Activated T-cell treated with anti-CD3 and anti-CD28 coated beads for 24 hours (primary cell): ENCODE measurements at regions not wholly inside any gene's neighbourhood (a gene's known extent, or its start where the extent isn't known, plus 50 kb on each side); places are given as distances from the start of the nearest gene placed in this dataset.
"Not testable (repeated sequence)": the region's sequence is repeated elsewhere in the genome, so short reads cannot be mapped to it uniquely, and the experiment has no call there.

ENCODE experiments used
- DNase-seq: peaks from one replicate; pipeline ENCODE4 v3.0.0-alpha.2; 2020; ENCODE audit warnings: low read depth

- no peak for DNase-seq
Observed at GRCh38 chr7:156383526-156383925, 257.0 kb upstream of the RNF32 start.

GRCh38 chr7:156380261-156380660 is 260.3 kb upstream of the RNF32 start:
- DNase-seq: no peak

GRCh38 chr7:156379324-156380070 is 261.1 kb upstream of the RNF32 start:
- DNase-seq: no peak

- DNase-seq: no peak
Observed at GRCh38 chr7:156378806-156379205, 261.8 kb upstream of the RNF32 start.

- no peak for DNase-seq
Observed at GRCh38 chr7:156376317-156376716, 264.3 kb upstream of the RNF32 start.

GRCh38 chr7:156374335-156374734 is 266.2 kb upstream of the RNF32 start:
- DNase-seq: no peak

- not testable (repeated sequence) for DNase-seq
Observed at GRCh38 chr7:156369929-156370328, 270.6 kb upstream of the RNF32 start.

GRCh38 chr7:156368053-156368843 is 272.3 kb upstream of the RNF32 start:
- no peak for DNase-seq

- DNase-seq: no peak
Observed at GRCh38 chr7:156363751-156364150, 276.8 kb upstream of the RNF32 start.

GRCh38 chr7:156360835-156361234 is 279.7 kb upstream of the RNF32 start:
- no peak for DNase-seq

GRCh38 chr7:156356551-156356950 is 284.0 kb upstream of the RNF32 start:
- DNase-seq: no peak

GRCh38 chr7:156353352-156353751 is 287.2 kb upstream of the RNF32 start:
- DNase-seq: no peak

GRCh38 chr7:156347703-156348248 is 292.8 kb upstream of the RNF32 start:
- DNase-seq: not testable (repeated sequence)

- DNase-seq: no peak
Observed at GRCh38 chr7:156347132-156347531, 293.4 kb upstream of the RNF32 start.

- no peak for DNase-seq
Observed at GRCh38 chr7:156344595-156344994, 296.0 kb upstream of the RNF32 start.

GRCh38 chr7:156334636-156335035 is 305.9 kb upstream of the RNF32 start:
- DNase-seq: no peak

GRCh38 chr7:156327916-156328315 is 312.7 kb upstream of the RNF32 start:
- no peak for DNase-seq

GRCh38 chr7:156327474-156327873 is 313.1 kb upstream of the RNF32 start:
- DNase-seq: no peak

- no peak for DNase-seq
Observed at GRCh38 chr7:156324201-156324600, 316.4 kb upstream of the RNF32 start.

- not testable (repeated sequence) for DNase-seq
Observed at GRCh38 chr7:156321430-156321829, 319.1 kb upstream of the RNF32 start.

- no peak for DNase-seq
Observed at GRCh38 chr7:156318926-156319325, 321.6 kb upstream of the RNF32 start.

- no peak for DNase-seq
Observed at GRCh38 chr7:156318426-156318825, 322.1 kb upstream of the RNF32 start.

- DNase-seq: no peak
Observed at GRCh38 chr7:156309016-156309620, 331.5 kb upstream of the RNF32 start.
